Erythroblast (primary cell): ENCODE measurements at regions not wholly inside any gene's neighbourhood (a gene's known extent, or its start where the extent isn't known, plus 50 kb on each side); places are given as distances from the start of the nearest gene placed in this dataset.

Experiments used
- GATA1 ChIP-seq: IDR thresholded peaks from 2 replicates; pipeline ENCODE4 v1.6.1; 2011; ENCODE audit warnings: low read depth, mild to moderate bottlenecking, control low read depth, low read length, moderate library complexity
- POLR2A ChIP-seq: IDR thresholded peaks from 2 replicates; pipeline ENCODE4 v1.6.1; 2011; ENCODE audit warnings: mild to moderate bottlenecking, low read length

- no peak for TF ChIP-seq POLR2A
- no peak for TF ChIP-seq GATA1
Observed at GRCh38 chr2:215848698-215849097, 164.7 kb downstream of the MREG start.
